ENCODE measurements at regions not wholly inside any gene's neighbourhood (a gene's known extent, or its start where the extent isn't known, plus 50 kb on each side); places are given as distances from the start of the nearest gene placed in this dataset.

- DNase-seq = no peak
Observed at GRCh38 chr10:36171556-36171952, 529.5 kb upstream of the FZD8 start.

GRCh38 chr10:36170943-36171501 lies 528.9 kb upstream of the FZD8 start:
- Histone ChIP-seq H3K27me3 (no peaks in the 10 kb centered on the region), H3K27ac (no peak overlapping the region), H3K4me1 (peaks cover 0 to 8% (median 0%) of the 10 kb centered on the region in 3 donors), H3K36me3 (no peaks in the 10 kb centered on the region), H3K9me3 (no peaks in the 10 kb centered on the region), H3K4me3 (no peak overlapping the region)
- intact Hi-C loops (cut with DNase I) = no loop called here
- no peak for TF ChIP-seq CTCF (IDR thresholded peaks at IDR 0.05)
- no peak for TF ChIP-seq POLR2A (IDR thresholded peaks at IDR 0.05)
- 70 to 78% methylated on average over 4 of the region's 4 CpGs for WGBS, 2 donors
- no peak for DNase-seq

More at GRCh38 chr10:36171556-36171952, 529.5 kb upstream of the FZD8 start:
- Histone ChIP-seq H3K4me3 (no peak overlapping the region), H3K4me1 (peaks cover 0 to 8% (median 0%) of the 10 kb centered on the region in 3 donors), H3K9me3 (no peaks in the 10 kb centered on the region), H3K36me3 (no peaks in the 10 kb centered on the region), H3K27ac (no peak overlapping the region), H3K27me3 (no peaks in the 10 kb centered on the region)
- intact Hi-C loops (cut with DNase I) = no loop called here
- WGBS, 2 donors = 75 to 80% methylated on average over 1 of the region's 1 CpG
- TF ChIP-seq POLR2A (IDR thresholded peaks at IDR 0.05) = no peak
- no peak for TF ChIP-seq CTCF (IDR thresholded peaks at IDR 0.05)

- no peak overlapping the region for H3K27ac ChIP-seq
- TF ChIP-seq CTCF (IDR thresholded peaks at IDR 0.05) (no peak), POLR2A (IDR thresholded peaks at IDR 0.05) (no peak)
- no peaks in the 10 kb centered on the region for H3K27me3 ChIP-seq
- peaks cover 0 to 8% (median 0%) of the 10 kb centered on the region in 3 donors for H3K4me1 ChIP-seq
- H3K36me3 ChIP-seq = no peaks in the 10 kb centered on the region
- intact Hi-C loops (cut with DNase I) = no loop called here
- 69 to 74% methylated on average over 2 of the region's 2 CpGs for WGBS, 2 donors
- no peaks in the 10 kb centered on the region for H3K9me3 ChIP-seq
- H3K4me3 ChIP-seq = no peak overlapping the region
- DNase-seq = no peak
Observed at GRCh38 chr10:36170142-36170719, 528.1 kb upstream of the FZD8 start.

- intact Hi-C loops (cut with DNase I) = no loop called here
- DNase-seq = no peak
- no peak overlapping the region for H3K4me3 ChIP-seq
- H3K9me3 ChIP-seq = no peaks in the 10 kb centered on the region
- H3K27ac ChIP-seq = no peak overlapping the region
- peaks cover 0 to 8% (median 0%) of the 10 kb centered on the region in 3 donors for H3K4me1 ChIP-seq
- WGBS, 2 donors = 71 to 90% methylated on average over 2 of the region's 2 CpGs
- no peaks in the 10 kb centered on the region for H3K36me3 ChIP-seq
- TF ChIP-seq CTCF (IDR thresholded peaks at IDR 0.05) (no peak), POLR2A (IDR thresholded peaks at IDR 0.05) (no peak)
- H3K27me3 ChIP-seq = no peaks in the 10 kb centered on the region
Observed at GRCh38 chr10:36168777-36169176, 526.7 kb upstream of the FZD8 start.

- Histone ChIP-seq H3K9me3 (no peaks in the 10 kb centered on the region), H3K27ac (no peak overlapping the region), H3K36me3 (no peaks in the 10 kb centered on the region), H3K4me3 (no peak overlapping the region), H3K4me1 (no peaks in the 10 kb centered on the region), H3K27me3 (no peaks in the 10 kb centered on the region)
- WGBS, 2 donors = 88 to 92% methylated on average over 4 of the region's 4 CpGs
- no peak for TF ChIP-seq CTCF (IDR thresholded peaks at IDR 0.05)
- TF ChIP-seq POLR2A (IDR thresholded peaks at IDR 0.05) = no peak
- intact Hi-C loops (cut with DNase I) = no loop called here
- no peak for DNase-seq
Observed at GRCh38 chr10:36164556-36165504, 522.7 kb upstream of the FZD8 start.
